ENCODE measurements at regions not wholly inside any gene's neighbourhood (a gene's known extent, or its start where the extent isn't known, plus 50 kb on each side); places are given as distances from the start of the nearest gene placed in this dataset.

DNA sequence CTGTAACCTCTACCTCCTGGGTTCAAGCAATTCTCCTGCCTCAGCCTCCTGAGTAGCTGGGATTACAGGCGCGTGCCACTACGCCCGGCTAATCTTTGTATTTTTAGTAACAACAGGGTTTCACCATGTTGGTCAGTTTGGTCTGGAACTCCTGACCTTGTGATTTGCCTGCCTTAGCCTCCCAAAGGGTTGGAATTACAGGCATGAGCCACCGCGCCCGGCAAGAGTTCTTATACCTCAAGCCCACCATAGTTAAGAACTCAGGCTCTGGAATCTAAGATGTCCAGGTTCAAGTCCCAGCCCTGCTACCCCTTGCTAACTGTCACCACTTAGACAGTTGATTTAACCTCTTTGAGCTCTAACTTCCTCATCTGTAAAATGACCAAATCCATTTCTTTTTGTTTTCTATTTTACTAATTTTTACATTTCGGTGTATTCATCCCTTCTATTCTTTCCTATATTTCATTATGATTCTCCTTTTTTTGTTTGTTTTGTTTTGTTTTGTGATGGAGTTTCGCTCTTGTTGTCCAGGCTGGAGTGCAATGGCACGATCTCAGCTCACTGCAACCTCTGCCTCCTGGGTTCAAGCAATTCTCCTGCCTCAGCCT, 104.8 kb upstream of the ZNF217 start:
- Histone ChIP-seq H3K27me3 (no peaks in the 10 kb centered on the region), H3K27ac (no peak overlapping the region), H3K4me1 (no peaks in the 10 kb centered on the region), H3K4me3 (no peak overlapping the region), H3K9me3 (no peaks in the 10 kb centered on the region), H3K36me3 (no peaks in the 10 kb centered on the region)
- no peak for TF ChIP-seq EP300 (IDR thresholded peaks at IDR 0.05)
- TF ChIP-seq POLR2A (IDR thresholded peaks at IDR 0.05) = no peak
- no peak for TF ChIP-seq CTCF (IDR thresholded peaks at IDR 0.05)
- no peak for DNase-seq (ENCODE audit: low spot score in 2 of 2)
- WGBS, 2 donors = 86 to 90% methylated on average over 10 of the region's 10 CpGs

GRCh38 chr20:53695797-53696527, 102.3 kb upstream of the ZNF217 start:
- 83 to 85% methylated on average over 8 of the region's 8 CpGs for WGBS, 2 donors
- no peaks in the 10 kb centered on the region for H3K4me1 ChIP-seq
- no peak overlapping the region for H3K4me3 ChIP-seq
- H3K9me3 ChIP-seq = no peaks in the 10 kb centered on the region
- DNase-seq (ENCODE audit: low spot score in 2 of 2) = no peak
- H3K27me3 ChIP-seq = no peaks in the 10 kb centered on the region
- no peak overlapping the region for H3K27ac ChIP-seq
- H3K36me3 ChIP-seq = no peaks in the 10 kb centered on the region
- TF ChIP-seq POLR2A (IDR thresholded peaks at IDR 0.05) (no peak), CTCF (IDR thresholded peaks at IDR 0.05) (no peak), EP300 (IDR thresholded peaks at IDR 0.05) (no peak)

DNA sequence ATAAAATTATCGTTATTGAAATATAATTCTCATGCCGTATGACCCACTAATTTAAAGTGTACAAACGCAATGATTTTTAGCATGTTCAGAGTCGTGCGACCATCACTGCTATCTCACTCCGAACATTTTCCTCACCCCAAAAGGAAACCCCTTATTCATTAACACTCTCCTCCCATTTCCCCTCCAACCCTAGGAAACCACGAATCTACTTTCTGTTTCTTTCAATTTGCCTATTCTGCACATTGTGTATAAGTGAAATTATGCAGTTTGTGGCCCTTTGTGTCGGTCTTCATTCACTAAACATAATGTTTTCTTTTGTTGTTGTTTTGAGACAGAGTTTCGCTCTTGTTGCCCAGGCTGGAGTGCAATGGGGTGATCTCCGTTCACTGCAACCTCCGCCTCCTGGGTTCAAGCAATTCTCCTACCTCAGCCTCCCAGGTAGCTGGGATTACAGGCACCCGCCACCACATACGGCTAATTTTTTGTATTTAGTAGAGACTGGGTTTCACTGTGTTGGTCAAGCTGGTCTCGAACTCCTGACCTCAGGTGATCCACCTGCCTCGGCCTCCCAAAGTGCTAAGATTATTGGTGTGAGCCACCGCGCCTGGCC, 99.7 kb upstream of the ZNF217 start:
- Histone ChIP-seq H3K4me3 (no peak overlapping the region), H3K36me3 (no peaks in the 10 kb centered on the region), H3K27ac (no peak overlapping the region), H3K4me1 (no peaks in the 10 kb centered on the region), H3K27me3 (no peaks in the 10 kb centered on the region), H3K9me3 (no peaks in the 10 kb centered on the region)
- no peak for DNase-seq (ENCODE audit: low spot score in 2 of 2)
- 81 to 83% methylated on average over 17 of the region's 17 CpGs for WGBS, 2 donors
- TF ChIP-seq EP300 (IDR thresholded peaks at IDR 0.05) (no peak), POLR2A (IDR thresholded peaks at IDR 0.05) (no peak), CTCF (IDR thresholded peaks at IDR 0.05) (no peak)

DNA sequence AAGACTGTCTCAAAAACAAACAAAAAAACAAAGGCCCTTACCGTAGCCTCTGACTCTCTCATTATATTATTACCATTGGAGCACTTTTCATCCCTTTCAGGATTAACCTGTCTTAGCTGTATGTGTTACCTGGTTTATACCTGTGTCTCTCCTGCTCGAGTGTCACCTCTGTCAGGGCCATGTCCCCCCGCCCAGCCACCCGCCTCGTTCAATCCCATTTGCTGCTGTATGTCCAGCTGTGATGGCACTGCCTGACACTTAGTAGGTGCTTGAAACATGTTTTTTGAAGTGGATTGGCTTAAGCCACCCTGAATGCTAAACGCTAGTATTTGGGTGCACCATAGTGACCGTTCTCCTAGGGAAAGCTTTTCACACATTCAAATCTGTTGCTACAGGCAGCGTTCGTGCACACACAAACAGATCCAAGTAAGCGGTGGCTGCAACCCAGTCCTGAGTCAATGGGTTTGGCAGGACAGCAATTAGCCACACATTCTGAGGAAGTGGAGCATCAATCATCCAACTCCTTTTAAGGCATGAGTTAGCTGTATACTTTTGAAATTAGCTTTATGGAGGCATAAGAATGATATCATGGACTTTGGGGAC, 98.9 kb upstream of the ZNF217 start:
- Histone ChIP-seq H3K27me3 (no peaks in the 10 kb centered on the region), H3K4me3 (no peak overlapping the region), H3K27ac (no peak overlapping the region), H3K36me3 (no peaks in the 10 kb centered on the region), H3K9me3 (no peaks in the 10 kb centered on the region), H3K4me1 (no peaks in the 10 kb centered on the region)
- peak in 1 of 2 donors; percentile 26 for DNase-seq (ENCODE audit: low spot score in 2 of 2)
- whole genome bisulfite sequencing, 2 donors = 68 to 73% methylated on average over 10 of the region's 10 CpGs
- TF ChIP-seq POLR2A (IDR thresholded peaks at IDR 0.05) = no peak
- TF ChIP-seq EP300 (IDR thresholded peaks at IDR 0.05) = no peak
- TF ChIP-seq CTCF (IDR thresholded peaks at IDR 0.05) = no peak

- TF ChIP-seq CTCF (IDR thresholded peaks at IDR 0.05) (no peak), POLR2A (IDR thresholded peaks at IDR 0.05) (no peak), EP300 (IDR thresholded peaks at IDR 0.05) (no peak)
- no peaks in the 10 kb centered on the region for H3K4me1 ChIP-seq
- H3K9me3 ChIP-seq = no peaks in the 10 kb centered on the region
- H3K27ac ChIP-seq = no peak overlapping the region
- no peaks in the 10 kb centered on the region for H3K36me3 ChIP-seq
- no peaks in the 10 kb centered on the region for H3K27me3 ChIP-seq
- no peak overlapping the region for H3K4me3 ChIP-seq
- 93 to 98% methylated on average over 1 of the region's 1 CpG for WGBS, 2 donors
- no peak for DNase-seq (ENCODE audit: low spot score in 2 of 2)
Observed at GRCh38 chr20:53691811-53692192, 98.2 kb upstream of the ZNF217 start.
